Loucy (cell line): ENCODE measurements at regions not wholly inside any gene's neighbourhood (a gene's known extent, or its start where the extent isn't known, plus 50 kb on each side); places are given as distances from the start of the nearest gene placed in this dataset.

Experiments
- H2AFZ ChIP-seq: fragments of 200-600 bp; sonication (generic); 2 replicates; pipeline ENCODE4 v1.6.0; 2016; ENCODE audit warnings: antibody characterized with exemption, mild to moderate bottlenecking, low read length, moderate library complexity
- H3F3A ChIP-seq: fragments of 200-600 bp; 2 replicates; pipeline ENCODE4 v1.6.0; 2016; ENCODE audit warnings: antibody characterized with exemption, low read depth, mild to moderate bottlenecking
- H3K27me3 ChIP-seq: fragments of 200-600 bp; sonication (generic); 2 replicates; pipeline ENCODE4 v1.6.1; 2014; ENCODE audit warnings: low read length, mild to moderate bottlenecking; ENCODE audit not compliant: insufficient read depth, poor library complexity, severe bottlenecking
- H3K36me3 ChIP-seq: fragments of 200-600 bp; sonication (generic); 2 replicates; pipeline ENCODE4 v1.6.1; 2016; ENCODE audit warnings: low read length; ENCODE audit not compliant: insufficient read depth
- H3K4me1 ChIP-seq: fragments of 200-600 bp; sonication (generic); 2 replicates; pipeline ENCODE4 v1.5.1; 2014; ENCODE audit warnings: low read length, mild to moderate bottlenecking; ENCODE audit not compliant: insufficient read depth, poor library complexity, severe bottlenecking
- H3K4me2 ChIP-seq: fragments of 200-600 bp; sonication (generic); 2 replicates; pipeline ENCODE4 v1.6.0; 2014; ENCODE audit warnings: antibody characterized with exemption, low read length, low read depth, mild to moderate bottlenecking; ENCODE audit not compliant: poor library complexity, severe bottlenecking
- H3K4me3 ChIP-seq: fragments of 200-600 bp; sonication (generic); 2 replicates; pipeline ENCODE4 v1.5.1; 2014; ENCODE audit warnings: low read length, mild to moderate bottlenecking, mixed read lengths; ENCODE audit not compliant: poor library complexity, severe bottlenecking
- H3K79me2 ChIP-seq: fragments of 200-600 bp; sonication (generic); 2 replicates; pipeline ENCODE4 v1.6.1; 2014; ENCODE audit warnings: low read length; ENCODE audit not compliant: insufficient read depth
- H3K9ac ChIP-seq: fragments of 200-600 bp; sonication (generic); 2 replicates; pipeline ENCODE4 v1.6.0; 2014; ENCODE audit warnings: mild to moderate bottlenecking, low read depth, low read length, moderate library complexity; ENCODE audit not compliant: poor library complexity, severe bottlenecking
- H3K9me2 ChIP-seq: fragments of 200-600 bp; sonication (generic); replicated peaks from 2 replicates; pipeline ENCODE4 v1.6.1; 2016; ENCODE audit warnings: low read depth, low read length, mixed read lengths
- H3K9me3 ChIP-seq: fragments of 200-600 bp; sonication (generic); 2 replicates; pipeline ENCODE4 v1.6.1; 2014; ENCODE audit warnings: mild to moderate bottlenecking, antibody characterized with exemption, low read length, low read depth; ENCODE audit not compliant: insufficient read depth
- H4K20me1 ChIP-seq: fragments of 200-600 bp; sonication (generic); 2 replicates; pipeline ENCODE4 v1.6.0; 2014; ENCODE audit warnings: antibody characterized with exemption, low read length, mild to moderate bottlenecking; ENCODE audit not compliant: insufficient read depth, poor library complexity, severe bottlenecking
- EZH2phosphoT487 ChIP-seq: fragments of 200-600 bp; IDR thresholded peaks from 2 replicates; pipeline ENCODE4 v1.6.1; 2018; ENCODE audit warnings: antibody characterized with exemption, mild to moderate bottlenecking, moderate library complexity, borderline replicate concordance
- TF ChIP-seq, protein P1 (sequence below): fragments of 200-600 bp; sonication (generic); conservative IDR thresholded peaks from 2 replicates; pipeline ENCODE4 v1.5.1; 2014; ENCODE audit warnings: mild to moderate bottlenecking, antibody characterized with exemption, low read length

DNA sequence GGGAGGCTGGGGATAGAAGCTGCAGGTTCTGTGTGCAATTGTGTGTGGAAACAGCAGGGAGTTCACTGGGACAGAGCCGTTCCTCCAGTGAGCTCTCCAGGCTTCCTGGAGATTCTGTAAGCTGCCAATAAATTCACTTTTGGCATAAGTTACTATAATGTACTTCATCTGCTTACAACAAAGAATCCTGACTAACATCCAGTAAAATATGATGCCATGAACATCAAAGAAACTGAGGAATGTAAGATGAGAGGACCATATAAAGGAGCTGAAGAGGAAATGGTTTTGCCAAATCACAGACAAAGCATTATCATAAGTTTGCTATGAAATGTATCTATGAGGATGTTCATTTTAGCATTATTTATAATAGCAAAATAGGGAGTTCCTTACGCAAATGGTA, 175.3 kb downstream of the KCNE4 start:
- Histone ChIP-seq H3K4me1 (peaks cover 24% of the 10 kb centered on the region), H3K79me2 (no peaks in the 10 kb centered on the region), H3K9me3 (no peaks in the 10 kb centered on the region), H3K4me3 (no peak overlapping the region), H3F3A (no peaks in the 10 kb centered on the region), H4K20me1 (no peaks in the 10 kb centered on the region), H2AFZ (no peak overlapping the region), H3K27me3 (no peaks in the 10 kb centered on the region), H3K36me3 (no peaks in the 10 kb centered on the region), H3K4me2 (no peak overlapping the region), H3K9me2 (no peaks in the 10 kb centered on the region), H3K9ac (no peak overlapping the region)
- no peak for TF ChIP-seq EZH2phosphoT487
- TF ChIP-seq, protein P1, sequence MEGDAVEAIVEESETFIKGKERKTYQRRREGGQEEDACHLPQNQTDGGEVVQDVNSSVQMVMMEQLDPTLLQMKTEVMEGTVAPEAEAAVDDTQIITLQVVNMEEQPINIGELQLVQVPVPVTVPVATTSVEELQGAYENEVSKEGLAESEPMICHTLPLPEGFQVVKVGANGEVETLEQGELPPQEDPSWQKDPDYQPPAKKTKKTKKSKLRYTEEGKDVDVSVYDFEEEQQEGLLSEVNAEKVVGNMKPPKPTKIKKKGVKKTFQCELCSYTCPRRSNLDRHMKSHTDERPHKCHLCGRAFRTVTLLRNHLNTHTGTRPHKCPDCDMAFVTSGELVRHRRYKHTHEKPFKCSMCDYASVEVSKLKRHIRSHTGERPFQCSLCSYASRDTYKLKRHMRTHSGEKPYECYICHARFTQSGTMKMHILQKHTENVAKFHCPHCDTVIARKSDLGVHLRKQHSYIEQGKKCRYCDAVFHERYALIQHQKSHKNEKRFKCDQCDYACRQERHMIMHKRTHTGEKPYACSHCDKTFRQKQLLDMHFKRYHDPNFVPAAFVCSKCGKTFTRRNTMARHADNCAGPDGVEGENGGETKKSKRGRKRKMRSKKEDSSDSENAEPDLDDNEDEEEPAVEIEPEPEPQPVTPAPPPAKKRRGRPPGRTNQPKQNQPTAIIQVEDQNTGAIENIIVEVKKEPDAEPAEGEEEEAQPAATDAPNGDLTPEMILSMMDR: no peak

DNA sequence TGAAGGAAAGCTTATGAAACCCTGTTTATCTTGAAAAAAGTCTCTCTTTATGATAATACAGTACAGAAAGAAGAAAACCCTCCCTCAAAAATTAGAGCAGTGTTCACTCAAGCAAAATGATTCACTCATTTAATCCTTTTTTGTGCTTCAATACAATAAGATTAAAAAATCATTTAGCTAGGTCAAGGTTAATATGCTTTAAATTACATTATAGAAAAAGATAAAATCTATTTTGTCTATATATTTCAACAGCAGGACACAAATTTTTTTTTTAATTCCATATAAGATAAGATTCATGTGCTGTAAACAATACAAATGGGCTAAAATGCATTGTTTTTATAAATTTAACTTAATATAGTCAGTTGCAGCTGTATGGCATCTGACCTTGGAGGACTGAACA, 176.9 kb downstream of the KCNE4 start:
- Histone ChIP-seq H3K79me2 (no peaks in the 10 kb centered on the region), H3K36me3 (no peaks in the 10 kb centered on the region), H3K4me1 (peaks cover 24% of the 10 kb centered on the region), H3F3A (no peaks in the 10 kb centered on the region), H4K20me1 (no peaks in the 10 kb centered on the region), H3K4me2 (no peak overlapping the region), H3K27me3 (no peaks in the 10 kb centered on the region), H3K4me3 (no peak overlapping the region), H3K9me2 (no peaks in the 10 kb centered on the region), H3K9ac (no peak overlapping the region), H3K9me3 (no peaks in the 10 kb centered on the region), H2AFZ (no peak overlapping the region)
- TF ChIP-seq EZH2phosphoT487: no peak
- TF ChIP-seq, protein P1: no peak

DNA sequence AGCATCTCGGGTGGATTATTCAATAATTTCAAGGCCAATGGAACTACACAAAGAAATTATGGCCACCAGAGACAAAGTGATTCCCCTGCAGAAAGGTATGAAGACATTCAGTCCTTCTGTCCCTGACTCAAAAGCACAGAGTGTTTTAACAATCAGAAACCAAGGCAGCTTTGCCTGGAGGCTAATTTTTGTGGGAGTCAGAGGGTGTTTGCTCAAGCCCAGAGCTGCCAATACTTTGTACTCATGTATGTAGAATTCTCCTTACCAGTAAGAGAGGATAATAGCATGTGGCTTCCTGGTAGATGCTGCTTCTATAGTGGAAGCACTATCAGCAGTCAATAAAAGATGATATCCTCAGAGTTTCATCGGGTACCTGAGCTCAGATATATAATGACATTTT, 178.4 kb downstream of the KCNE4 start:
- peaks cover 22% of the 10 kb centered on the region for H3K4me1 ChIP-seq
- no peak overlapping the region for H3K4me3 ChIP-seq
- no peak overlapping the region for H2AFZ ChIP-seq
- TF ChIP-seq EZH2phosphoT487: no peak
- TF ChIP-seq, protein P1: no peak
- H3K4me2 ChIP-seq: no peak overlapping the region
- H3K36me3 ChIP-seq: no peaks in the 10 kb centered on the region
- H3K9ac ChIP-seq: no peak overlapping the region
- H3F3A ChIP-seq: no peaks in the 10 kb centered on the region
- H3K9me2 ChIP-seq: no peaks in the 10 kb centered on the region
- no peaks in the 10 kb centered on the region for H3K9me3 ChIP-seq
- no peaks in the 10 kb centered on the region for H3K79me2 ChIP-seq
- no peaks in the 10 kb centered on the region for H3K27me3 ChIP-seq
- no peaks in the 10 kb centered on the region for H4K20me1 ChIP-seq
